Subcutaneous abdominal adipose tissue (tissue), 5 donors: ENCODE measurements at regions not wholly inside any gene's neighbourhood (a gene's known extent, or its start where the extent isn't known, plus 50 kb on each side); places are given as distances from the start of the nearest gene placed in this dataset.

Experiments used
- H3K27ac ChIP-seq: one replicate; pipeline ENCODE4 v1.7.0; 2013; ENCODE audit warnings: low read depth, mild to moderate bottlenecking, inconsistent platforms, low read length, moderate library complexity
- H3K27me3 ChIP-seq, 5 donors: one replicate each; pipeline ENCODE4 v1.7.0; 2013; ENCODE audit warnings: low read length in 5 of 5, inconsistent platforms in 1 of 5; ENCODE audit not compliant: control insufficient read depth in 5 of 5, insufficient read depth in 4 of 5
- H3K36me3 ChIP-seq, 5 donors: one replicate each; pipeline ENCODE4 v1.7.0; 2013; ENCODE audit warnings: low read length in 5 of 5; ENCODE audit not compliant: control insufficient read depth in 5 of 5, insufficient read depth in 5 of 5
- H3K4me1 ChIP-seq, 5 donors: one replicate each; pipeline ENCODE4 v1.7.0; 2013; ENCODE audit warnings: low read length in 5 of 5, mild to moderate bottlenecking in 3 of 5, moderate library complexity in 1 of 5; ENCODE audit not compliant: control insufficient read depth in 5 of 5, insufficient read depth in 5 of 5
- H3K4me3 ChIP-seq, 5 donors: one replicate each; pipeline ENCODE4 v1.7.0; 2013; ENCODE audit warnings: low read length in 5 of 5, low read depth in 1 of 5
- H3K9ac ChIP-seq, 5 donors: one replicate each; pipeline ENCODE4 v1.7.0; 2013; ENCODE audit warnings: low read length in 5 of 5, mild to moderate bottlenecking in 4 of 5, moderate library complexity in 3 of 5
- H3K9me3 ChIP-seq, 5 donors: one replicate each; pipeline ENCODE4 v1.7.0; 2013; ENCODE audit warnings: low read length in 5 of 5; ENCODE audit not compliant: control insufficient read depth in 5 of 5
- donor health status: healthy.
- donor health status: healthy.
- donor health status: healthy.
- donor health status: healthy.
- donor health status: healthy.

GRCh38 chr3:164380156-164380555, 698.1 kb downstream of the SI start:
- Histone ChIP-seq H3K36me3 (no peaks in the 10 kb centered on the region), H3K9me3 (no peaks in the 10 kb centered on the region), H3K27ac (no peak overlapping the region), H3K4me1 (peaks cover 0 to 4% (median 0%) of the 10 kb centered on the region in 5 donors), H3K9ac (no peak overlapping the region), H3K4me3 (no peak overlapping the region), H3K27me3 (no peaks in the 10 kb centered on the region)

GRCh38 chr3:164377466-164377865, 700.8 kb downstream of the SI start:
- H3K4me1 ChIP-seq: peaks cover 0 to 4% (median 0%) of the 10 kb centered on the region in 5 donors
- H3K27me3 ChIP-seq: no peaks in the 10 kb centered on the region
- H3K9ac ChIP-seq: no peak overlapping the region
- no peak overlapping the region for H3K4me3 ChIP-seq
- H3K36me3 ChIP-seq: no peaks in the 10 kb centered on the region
- no peak overlapping the region for H3K27ac ChIP-seq
- no peaks in the 10 kb centered on the region for H3K9me3 ChIP-seq

DNA sequence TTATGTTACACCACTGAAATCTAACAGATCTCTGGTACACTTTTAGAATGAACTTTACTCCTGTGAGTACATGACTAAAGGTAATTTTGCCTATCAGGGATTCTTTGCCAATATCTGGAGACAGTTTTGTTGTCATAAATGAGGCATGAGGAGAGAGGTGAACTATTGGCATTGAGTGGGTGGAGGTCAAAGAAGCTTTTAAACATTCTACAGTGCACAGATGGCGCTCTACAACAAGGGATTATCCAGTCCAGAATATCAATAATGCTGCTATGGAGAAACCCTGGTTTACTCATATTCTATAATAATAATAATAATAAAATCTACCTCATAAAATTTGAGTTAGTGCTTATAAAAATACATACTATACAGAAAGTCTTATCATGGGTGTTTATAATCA, 702.3 kb downstream of the SI start:
- Histone ChIP-seq H3K27me3 (no peaks in the 10 kb centered on the region), H3K9ac (no peak overlapping the region), H3K27ac (no peak overlapping the region), H3K4me3 (no peak overlapping the region), H3K36me3 (no peaks in the 10 kb centered on the region), H3K4me1 (peaks cover 0 to 4% (median 0%) of the 10 kb centered on the region in 5 donors), H3K9me3 (no peaks in the 10 kb centered on the region)

DNA sequence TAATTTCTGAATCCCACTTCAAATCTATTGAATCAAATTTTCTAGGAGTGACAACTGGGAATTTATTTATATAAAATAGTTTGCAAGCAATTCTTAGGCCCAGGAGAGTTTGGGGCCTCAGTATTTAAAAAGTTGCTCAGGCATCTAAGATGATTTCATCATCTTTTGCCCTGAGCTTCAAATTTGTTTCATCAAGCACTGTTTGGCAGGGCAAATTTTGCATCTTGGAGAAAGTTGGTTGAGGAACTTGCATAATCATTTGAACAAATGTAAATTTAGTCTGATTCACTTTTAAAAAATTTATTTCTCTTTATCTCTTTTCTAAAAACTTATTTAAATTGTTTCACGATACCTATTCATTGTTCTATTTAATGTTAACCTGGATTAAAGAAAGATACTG, 702.8 kb downstream of the SI start:
- Histone ChIP-seq H3K4me1 (peaks cover 0 to 4% (median 0%) of the 10 kb centered on the region in 5 donors), H3K36me3 (no peaks in the 10 kb centered on the region), H3K4me3 (no peak overlapping the region), H3K27me3 (no peaks in the 10 kb centered on the region), H3K9ac (no peak overlapping the region), H3K9me3 (no peaks in the 10 kb centered on the region), H3K27ac (no peak overlapping the region)

DNA sequence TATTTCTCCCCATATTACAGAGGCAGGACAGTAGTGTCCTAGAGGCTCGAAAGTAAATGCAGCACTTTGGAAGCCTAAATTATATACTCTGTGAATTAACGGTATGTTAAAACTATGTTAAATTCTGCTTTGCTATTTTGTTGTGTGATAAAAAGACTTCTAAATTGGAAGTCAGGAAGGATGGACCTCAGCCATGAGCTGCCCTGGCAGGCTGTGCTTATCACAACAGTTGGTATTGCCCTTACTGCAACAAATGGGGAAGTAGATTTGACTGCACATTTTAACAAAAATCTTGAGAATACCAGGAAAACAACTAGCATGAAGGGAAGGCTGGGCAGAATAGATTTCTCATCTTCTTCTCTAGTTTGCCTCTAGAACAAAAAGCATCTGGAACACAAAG, 706.6 kb downstream of the SI start:
- no peak overlapping the region for H3K9ac ChIP-seq
- H3K4me3 ChIP-seq: no peak overlapping the region
- H3K27ac ChIP-seq: no peak overlapping the region
- H3K36me3 ChIP-seq: no peaks in the 10 kb centered on the region
- no peaks in the 10 kb centered on the region for H3K9me3 ChIP-seq
- H3K4me1 ChIP-seq: peaks cover 0 to 4% (median 0%) of the 10 kb centered on the region in 5 donors
- no peaks in the 10 kb centered on the region for H3K27me3 ChIP-seq

DNA sequence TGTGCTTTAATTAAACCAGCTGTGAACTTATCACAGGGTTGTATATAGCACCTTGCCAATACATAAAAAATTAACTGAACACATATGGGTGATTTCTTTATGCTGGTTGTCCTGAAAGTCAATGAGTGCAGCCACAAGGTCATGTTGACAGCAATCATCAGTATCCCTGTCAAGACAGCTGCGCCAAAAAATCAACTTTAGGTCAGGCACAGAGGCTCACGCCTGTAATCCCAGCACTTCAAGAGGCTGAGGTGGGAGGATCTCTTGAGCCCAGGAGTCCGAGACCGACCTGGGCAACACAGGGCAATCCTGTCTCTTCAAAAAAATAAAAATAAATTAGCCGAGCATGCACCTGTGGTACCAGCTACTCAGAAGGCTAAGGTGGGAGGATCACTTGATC, 707.3 kb downstream of the SI start:
- no peaks in the 10 kb centered on the region for H3K27me3 ChIP-seq

GRCh38 chr3:164365242-164365641, 713.1 kb downstream of the SI start:
- Histone ChIP-seq H3K36me3 (no peaks in the 10 kb centered on the region), H3K9me3 (no peaks in the 10 kb centered on the region), H3K4me3 (no peak overlapping the region)

More for the DNA sequence above, 707.3 kb downstream of the SI start:
- Histone ChIP-seq H3K9ac (no peak overlapping the region), H3K4me1 (peaks cover 0 to 4% (median 0%) of the 10 kb centered on the region in 5 donors), H3K4me3 (no peak overlapping the region), H3K9me3 (no peaks in the 10 kb centered on the region), H3K36me3 (no peaks in the 10 kb centered on the region), H3K27ac (no peak overlapping the region)

DNA sequence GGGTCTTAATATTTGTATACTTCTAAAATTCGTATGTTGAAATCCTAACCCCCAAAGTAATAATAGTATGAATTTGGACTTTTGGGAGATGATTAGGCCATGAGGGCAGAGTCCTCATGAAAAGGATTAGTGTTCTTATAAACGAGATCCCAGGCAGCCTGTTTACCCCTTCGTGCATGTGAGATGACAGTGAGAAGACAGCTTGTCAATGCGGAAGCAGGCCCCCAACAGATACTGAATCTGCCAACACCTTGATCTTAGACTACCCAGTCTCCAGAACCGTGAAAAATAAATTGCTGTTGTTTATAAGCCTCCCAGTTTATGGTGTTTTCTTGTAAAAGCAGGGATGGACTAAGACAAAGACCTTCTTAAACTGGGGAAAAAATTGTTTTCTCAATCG, 714.2 kb downstream of the SI start:
- Histone ChIP-seq H3K4me3 (no peak overlapping the region), H3K27me3 (no peaks in the 10 kb centered on the region), H3K27ac (no peak overlapping the region), H3K9me3 (no peaks in the 10 kb centered on the region), H3K36me3 (no peaks in the 10 kb centered on the region), H3K4me1 (no peaks in the 10 kb centered on the region), H3K9ac (no peak overlapping the region)

More at GRCh38 chr3:164365242-164365641, 713.1 kb downstream of the SI start:
- H3K9ac ChIP-seq: no peak overlapping the region
- H3K27me3 ChIP-seq: no peaks in the 10 kb centered on the region
- H3K27ac ChIP-seq: no peak overlapping the region
- no peaks in the 10 kb centered on the region for H3K4me1 ChIP-seq

GRCh38 chr3:164360738-164361406, 717.4 kb downstream of the SI start:
- Histone ChIP-seq H3K4me1 (no peaks in the 10 kb centered on the region), H3K27me3 (no peaks in the 10 kb centered on the region), H3K27ac (no peak overlapping the region), H3K36me3 (no peaks in the 10 kb centered on the region), H3K4me3 (no peak overlapping the region), H3K9me3 (no peaks in the 10 kb centered on the region), H3K9ac (no peak overlapping the region)

GRCh38 chr3:164360078-164360578, 718.2 kb downstream of the SI start:
- no peaks in the 10 kb centered on the region for H3K27me3 ChIP-seq
- H3K9ac ChIP-seq: no peak overlapping the region
- H3K4me3 ChIP-seq: no peak overlapping the region
- no peaks in the 10 kb centered on the region for H3K36me3 ChIP-seq
- no peaks in the 10 kb centered on the region for H3K9me3 ChIP-seq
- no peak overlapping the region for H3K27ac ChIP-seq
- H3K4me1 ChIP-seq: no peaks in the 10 kb centered on the region
